HCT116 (cell line): ENCODE measurements at regions not wholly inside any gene's neighbourhood (a gene's known extent, or its start where the extent isn't known, plus 50 kb on each side); places are given as distances from the start of the nearest gene placed in this dataset.

Experiments
- CEBPB ChIP-seq: IDR thresholded peaks from 2 replicates; pipeline ENCODE4 v1.6.1; 2012; ENCODE audit warnings: low read depth
- EGR1 ChIP-seq: IDR thresholded peaks from 2 replicates; pipeline ENCODE4 v1.6.1; 2012; ENCODE audit warnings: low read depth
- ELF1 ChIP-seq: IDR thresholded peaks from 2 replicates; pipeline ENCODE4 v1.6.1; 2012; ENCODE audit warnings: low read depth, borderline replicate concordance
- EZH2 ChIP-seq: fragments of 200-600 bp; sonication (generic); IDR thresholded peaks from 2 replicates; pipeline ENCODE4 v1.6.1; 2017; ENCODE audit warnings: antibody characterized with exemption, mixed run types
- EZH2phosphoT487 ChIP-seq: fragments of 200-600 bp; IDR thresholded peaks from 2 replicates; pipeline ENCODE4 v1.6.1; 2018; ENCODE audit warnings: antibody characterized with exemption, borderline replicate concordance
- POLR2A ChIP-seq: IDR thresholded peaks from 2 replicates; pipeline ENCODE4 v1.7.0; 2011; ENCODE audit warnings: borderline replicate concordance; ENCODE audit not compliant: insufficient read depth, insufficient read length; ENCODE audit errors: extremely low read depth
- POLR2AphosphoS5 ChIP-seq: IDR thresholded peaks from 2 replicates; pipeline ENCODE4 v1.6.1; 2011; ENCODE audit warnings: mild to moderate bottlenecking, low read depth, low read length, moderate library complexity
- ZBTB33 ChIP-seq: IDR thresholded peaks from 2 replicates; pipeline ENCODE4 v1.6.1; 2011; ENCODE audit warnings: mild to moderate bottlenecking, low read length, moderate library complexity; ENCODE audit not compliant: insufficient replicate concordance; ENCODE audit errors: extremely low read depth
- TF ChIP-seq, protein P1 (sequence below), 3 experiments: fragments of 200-600 bp in 1 of 3; sonication (generic) in 1 of 3; IDR thresholded peaks in 2 of 3; conservative IDR thresholded peaks in 1 of 3; 2 replicates each; pipeline ENCODE4 v1.5.1; 2012 to 2017; ENCODE audit warnings: low read depth in 2 of 3, low read length in 2 of 3, antibody characterized with exemption in 1 of 3, borderline replicate concordance in 1 of 3, control low read depth in 1 of 3, mild to moderate bottlenecking in 1 of 3, mixed read lengths in 1 of 3, mixed run types in 1 of 3, moderate library complexity in 1 of 3; ENCODE audit not compliant: insufficient read depth in 1 of 3
- TF ChIP-seq, protein P2 (sequence below): IDR thresholded peaks from 2 replicates; pipeline ENCODE4 v1.6.1; 2012; ENCODE audit warnings: low read depth

DNA sequence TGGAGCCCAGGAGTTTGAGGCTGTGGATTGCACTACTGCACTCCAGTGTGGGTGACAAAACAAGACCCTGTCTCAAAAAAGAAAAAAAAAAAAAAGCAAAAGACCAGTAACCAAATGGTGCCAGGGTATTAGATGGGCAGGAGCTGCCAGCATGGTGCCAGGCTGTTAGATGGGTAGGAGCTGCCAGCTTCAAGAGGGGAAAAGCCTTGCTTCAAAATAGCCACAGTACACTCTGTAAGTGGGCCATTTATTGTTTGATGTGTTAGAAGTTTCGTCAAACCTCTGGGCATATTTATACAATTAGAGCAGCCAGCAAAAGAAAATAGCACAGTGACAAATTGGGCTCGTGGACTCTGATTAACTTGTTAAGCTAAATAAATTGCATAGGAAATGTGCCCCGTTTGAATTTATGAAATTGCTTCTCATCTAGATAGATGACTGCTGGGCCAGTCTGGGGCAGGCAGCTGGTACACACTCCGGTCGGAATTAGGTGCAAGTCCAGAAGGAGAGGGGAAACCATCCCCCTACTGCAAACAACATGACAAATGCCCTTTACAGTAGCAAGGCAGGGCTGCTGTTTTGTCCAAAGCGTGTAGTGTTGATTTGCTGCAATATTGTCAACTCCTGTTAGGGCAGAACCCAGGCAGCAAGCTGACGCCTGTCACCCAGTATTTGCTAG is 126.3 kb upstream of the IRX3 start:
- TF ChIP-seq, protein P1, sequence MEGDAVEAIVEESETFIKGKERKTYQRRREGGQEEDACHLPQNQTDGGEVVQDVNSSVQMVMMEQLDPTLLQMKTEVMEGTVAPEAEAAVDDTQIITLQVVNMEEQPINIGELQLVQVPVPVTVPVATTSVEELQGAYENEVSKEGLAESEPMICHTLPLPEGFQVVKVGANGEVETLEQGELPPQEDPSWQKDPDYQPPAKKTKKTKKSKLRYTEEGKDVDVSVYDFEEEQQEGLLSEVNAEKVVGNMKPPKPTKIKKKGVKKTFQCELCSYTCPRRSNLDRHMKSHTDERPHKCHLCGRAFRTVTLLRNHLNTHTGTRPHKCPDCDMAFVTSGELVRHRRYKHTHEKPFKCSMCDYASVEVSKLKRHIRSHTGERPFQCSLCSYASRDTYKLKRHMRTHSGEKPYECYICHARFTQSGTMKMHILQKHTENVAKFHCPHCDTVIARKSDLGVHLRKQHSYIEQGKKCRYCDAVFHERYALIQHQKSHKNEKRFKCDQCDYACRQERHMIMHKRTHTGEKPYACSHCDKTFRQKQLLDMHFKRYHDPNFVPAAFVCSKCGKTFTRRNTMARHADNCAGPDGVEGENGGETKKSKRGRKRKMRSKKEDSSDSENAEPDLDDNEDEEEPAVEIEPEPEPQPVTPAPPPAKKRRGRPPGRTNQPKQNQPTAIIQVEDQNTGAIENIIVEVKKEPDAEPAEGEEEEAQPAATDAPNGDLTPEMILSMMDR (IDR thresholded peaks at IDR 0.05 in 2 of 3, conservative IDR thresholded peaks at IDR 0.05 in 1 of 3; ENCODE audit: borderline replicate concordance in 1 of 3, insufficient read depth in 1 of 3, low read depth in 2 of 3, low read length in 2 of 3), result no peak
- TF ChIP-seq, protein P2, sequence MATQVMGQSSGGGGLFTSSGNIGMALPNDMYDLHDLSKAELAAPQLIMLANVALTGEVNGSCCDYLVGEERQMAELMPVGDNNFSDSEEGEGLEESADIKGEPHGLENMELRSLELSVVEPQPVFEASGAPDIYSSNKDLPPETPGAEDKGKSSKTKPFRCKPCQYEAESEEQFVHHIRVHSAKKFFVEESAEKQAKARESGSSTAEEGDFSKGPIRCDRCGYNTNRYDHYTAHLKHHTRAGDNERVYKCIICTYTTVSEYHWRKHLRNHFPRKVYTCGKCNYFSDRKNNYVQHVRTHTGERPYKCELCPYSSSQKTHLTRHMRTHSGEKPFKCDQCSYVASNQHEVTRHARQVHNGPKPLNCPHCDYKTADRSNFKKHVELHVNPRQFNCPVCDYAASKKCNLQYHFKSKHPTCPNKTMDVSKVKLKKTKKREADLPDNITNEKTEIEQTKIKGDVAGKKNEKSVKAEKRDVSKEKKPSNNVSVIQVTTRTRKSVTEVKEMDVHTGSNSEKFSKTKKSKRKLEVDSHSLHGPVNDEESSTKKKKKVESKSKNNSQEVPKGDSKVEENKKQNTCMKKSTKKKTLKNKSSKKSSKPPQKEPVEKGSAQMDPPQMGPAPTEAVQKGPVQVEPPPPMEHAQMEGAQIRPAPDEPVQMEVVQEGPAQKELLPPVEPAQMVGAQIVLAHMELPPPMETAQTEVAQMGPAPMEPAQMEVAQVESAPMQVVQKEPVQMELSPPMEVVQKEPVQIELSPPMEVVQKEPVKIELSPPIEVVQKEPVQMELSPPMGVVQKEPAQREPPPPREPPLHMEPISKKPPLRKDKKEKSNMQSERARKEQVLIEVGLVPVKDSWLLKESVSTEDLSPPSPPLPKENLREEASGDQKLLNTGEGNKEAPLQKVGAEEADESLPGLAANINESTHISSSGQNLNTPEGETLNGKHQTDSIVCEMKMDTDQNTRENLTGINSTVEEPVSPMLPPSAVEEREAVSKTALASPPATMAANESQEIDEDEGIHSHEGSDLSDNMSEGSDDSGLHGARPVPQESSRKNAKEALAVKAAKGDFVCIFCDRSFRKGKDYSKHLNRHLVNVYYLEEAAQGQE, result no peak
- TF ChIP-seq POLR2AphosphoS5 (no peak), ZBTB33 (no peak), EZH2 (no peak), ELF1 (no peak), POLR2A (no peak), EZH2phosphoT487 (no peak), CEBPB (no peak), EGR1 (no peak)
